HUES48 (cell line): ENCODE measurements at regions not wholly inside any gene's neighbourhood (a gene's known extent, or its start where the extent isn't known, plus 50 kb on each side); places are given as distances from the start of the nearest gene placed in this dataset.

Experiments used
- H3K27ac ChIP-seq: one replicate; pipeline ENCODE4 v1.7.0; 2013; ENCODE audit warnings: low read depth, low read length, inconsistent platforms
- H3K27me3 ChIP-seq: 2 replicates; pipeline ENCODE4 v1.6.1; 2013; ENCODE audit warnings: mild to moderate bottlenecking, low read length; ENCODE audit not compliant: control insufficient read depth, insufficient read depth
- H3K36me3 ChIP-seq: 2 replicates; pipeline ENCODE4 v1.6.1; 2013; ENCODE audit warnings: low read length; ENCODE audit not compliant: control insufficient read depth, insufficient read depth
- H3K4me1 ChIP-seq: 2 replicates; pipeline ENCODE4 v1.6.1; 2013; ENCODE audit warnings: mild to moderate bottlenecking, low read length; ENCODE audit not compliant: control insufficient read depth, insufficient read depth
- H3K4me3 ChIP-seq: 2 replicates; pipeline ENCODE4 v1.5.1; 2013; ENCODE audit warnings: mild to moderate bottlenecking, low read depth, low read length
- H3K9ac ChIP-seq: 2 replicates; pipeline ENCODE4 v1.6.1; 2013; ENCODE audit warnings: mild to moderate bottlenecking, low read depth, low read length, moderate library complexity
- H3K9me3 ChIP-seq: 2 replicates; pipeline ENCODE4 v1.6.1; 2013; ENCODE audit warnings: low read length; ENCODE audit not compliant: control insufficient read depth, insufficient read depth

DNA sequence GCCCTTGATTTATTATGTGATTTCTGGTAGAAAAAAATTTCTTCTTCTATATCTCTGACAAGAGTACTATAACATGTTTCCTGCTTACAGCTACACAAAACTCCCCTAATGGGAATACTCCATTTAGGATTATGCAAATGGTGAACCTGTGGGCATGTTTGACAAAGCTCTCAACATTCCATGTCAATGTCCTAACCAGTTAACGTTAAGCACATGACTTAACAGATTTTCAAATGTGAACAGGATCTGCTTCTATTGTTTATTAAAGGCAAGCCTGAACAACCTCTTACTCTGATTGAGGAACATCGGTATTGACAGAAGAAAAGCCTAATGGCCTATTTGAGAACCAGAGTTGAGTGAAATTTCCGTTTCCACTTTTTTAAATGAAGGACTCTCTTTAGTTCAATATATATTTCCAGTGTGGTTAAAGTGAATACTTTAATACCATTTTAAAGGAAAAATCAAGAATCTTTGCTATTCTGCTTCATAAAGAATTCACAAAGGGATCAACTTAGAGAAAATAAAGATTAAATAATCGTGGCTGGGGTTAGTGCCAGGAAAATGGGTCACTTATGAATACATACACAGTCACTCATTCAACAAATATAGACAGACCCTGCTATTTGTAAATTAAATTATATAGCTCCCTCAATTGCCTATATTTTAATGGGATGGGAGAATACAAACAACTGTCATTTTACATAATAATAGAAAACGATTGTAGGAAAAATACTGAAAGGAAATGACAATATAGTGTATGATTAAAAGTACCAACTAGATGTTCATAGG is 300.3 kb upstream of the CBLB start:
- Histone ChIP-seq H3K36me3 (no peaks in the 10 kb centered on the region), H3K9ac (no peak overlapping the region), H3K9me3 (no peaks in the 10 kb centered on the region), H3K27me3 (no peaks in the 10 kb centered on the region), H3K4me3 (no peak overlapping the region), H3K4me1 (peaks cover 13% of the 10 kb centered on the region; the same call in 1 of the 2 replicates), H3K27ac (peak overlapping the region; percentile 11)

DNA sequence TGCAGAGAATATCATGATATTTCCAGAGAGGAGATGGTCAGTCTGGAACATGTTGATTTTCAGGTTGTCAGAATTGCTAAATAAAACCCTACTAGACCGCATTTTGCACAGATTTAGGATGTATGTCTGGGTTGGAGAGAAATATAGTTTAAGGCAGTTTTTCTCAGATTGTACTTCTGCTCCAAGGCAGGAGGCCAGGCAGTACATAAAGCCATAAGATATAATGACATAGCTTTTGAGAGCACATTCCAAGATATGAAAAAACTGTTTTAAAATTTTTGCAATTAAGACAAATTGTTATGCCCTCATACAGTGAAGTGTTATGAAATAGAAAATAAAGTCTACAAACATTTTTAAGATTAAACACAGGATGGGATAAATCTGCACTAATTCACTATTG is 301.8 kb upstream of the CBLB start:
- no peaks in the 10 kb centered on the region for H3K36me3 ChIP-seq
- H3K27me3 ChIP-seq = no peaks in the 10 kb centered on the region
- no peak overlapping the region for H3K27ac ChIP-seq
- no peak overlapping the region for H3K9ac ChIP-seq
- H3K4me3 ChIP-seq = no peak overlapping the region
- H3K4me1 ChIP-seq = peaks cover 18% of the 10 kb centered on the region
- H3K9me3 ChIP-seq = no peaks in the 10 kb centered on the region

DNA sequence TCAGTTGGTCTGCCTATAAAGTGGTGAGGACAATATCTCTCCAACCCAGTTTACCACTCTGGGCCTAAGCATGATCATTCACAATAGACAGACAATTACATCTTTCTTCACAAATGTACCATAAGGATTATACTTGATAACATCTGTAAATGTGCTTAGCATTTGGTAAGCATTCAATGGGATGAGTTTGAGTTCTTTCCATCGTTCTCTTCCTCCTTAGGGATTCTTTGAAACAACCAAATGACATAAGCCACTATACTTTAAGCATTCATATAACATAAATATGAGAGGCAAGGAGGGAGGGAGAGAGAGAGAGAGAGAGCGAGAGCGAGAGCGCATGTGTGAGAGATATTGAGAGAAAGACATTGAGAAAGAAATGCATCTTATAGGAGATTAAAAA is 303.3 kb upstream of the CBLB start:
- Histone ChIP-seq H3K4me3 (no peak overlapping the region), H3K27me3 (no peaks in the 10 kb centered on the region), H3K9me3 (no peaks in the 10 kb centered on the region), H3K4me1 (peaks cover 18% of the 10 kb centered on the region), H3K36me3 (no peaks in the 10 kb centered on the region), H3K27ac (no peak overlapping the region), H3K9ac (no peak overlapping the region)

DNA sequence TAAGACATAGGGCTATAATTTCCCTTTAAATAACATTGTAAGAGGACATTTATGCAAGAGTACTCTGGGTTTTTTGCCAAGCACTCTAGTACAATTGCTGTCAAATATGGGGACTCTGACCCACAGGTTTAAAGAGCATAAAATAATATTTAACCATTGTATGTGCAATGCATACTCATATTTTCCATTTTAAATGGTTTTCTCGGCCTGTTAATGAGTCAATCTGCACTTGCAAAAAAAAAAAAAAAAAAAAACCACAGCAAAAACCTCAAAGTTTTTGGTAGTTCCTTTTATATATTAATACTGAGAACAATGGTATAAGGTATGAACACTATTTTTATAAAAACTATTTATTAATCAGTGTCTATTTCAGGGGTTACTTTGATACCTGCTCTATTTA is 304.0 kb upstream of the CBLB start:
- H3K27me3 ChIP-seq = no peaks in the 10 kb centered on the region
- no peak overlapping the region for H3K9ac ChIP-seq
- no peak overlapping the region for H3K4me3 ChIP-seq
- no peaks in the 10 kb centered on the region for H3K36me3 ChIP-seq
- peaks cover 18% of the 10 kb centered on the region for H3K4me1 ChIP-seq
- no peak overlapping the region for H3K27ac ChIP-seq
- H3K9me3 ChIP-seq = no peaks in the 10 kb centered on the region

DNA sequence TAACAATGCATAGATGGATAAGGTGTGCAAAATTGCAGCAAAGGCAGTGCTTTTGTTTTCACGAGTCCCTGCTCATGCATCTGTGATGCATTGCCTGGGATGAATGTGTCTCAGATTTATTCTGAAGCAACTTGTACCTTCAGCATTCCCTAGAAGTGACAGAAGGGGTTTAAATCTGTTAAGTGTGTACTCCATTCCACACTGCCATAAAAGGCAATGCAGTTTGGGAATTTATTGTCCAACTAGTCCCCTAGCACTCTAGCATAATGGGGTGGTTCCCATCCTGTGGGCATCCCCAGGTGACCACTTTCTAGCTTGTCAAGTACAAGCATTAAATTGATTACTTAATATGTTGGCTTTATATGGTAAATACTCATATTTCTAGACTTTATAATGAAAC is 306.5 kb upstream of the CBLB start:
- Histone ChIP-seq H3K27ac (no peak overlapping the region), H3K27me3 (no peaks in the 10 kb centered on the region)

DNA sequence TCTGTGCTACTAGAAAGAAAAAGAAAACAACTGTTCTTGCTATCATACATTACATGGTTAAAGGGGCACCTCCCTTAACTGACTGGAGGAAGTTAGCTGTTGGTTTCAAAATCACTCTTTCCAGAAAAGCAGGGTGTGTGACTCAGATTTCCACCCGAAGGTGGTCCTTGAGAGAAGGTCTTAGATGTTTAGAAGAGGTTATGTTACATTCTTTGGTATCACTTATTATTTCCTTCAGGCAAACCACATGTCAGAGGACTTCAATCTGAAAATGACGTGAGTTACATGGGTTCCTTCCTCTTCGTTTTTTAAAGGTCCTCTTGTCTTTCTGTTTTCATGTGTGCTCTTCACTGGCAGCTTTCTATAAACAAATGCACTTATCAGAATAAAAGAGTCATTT is 307.9 kb upstream of the CBLB start:
- Histone ChIP-seq H3K9ac (no peak overlapping the region), H3K27ac (no peak overlapping the region), H3K9me3 (no peaks in the 10 kb centered on the region), H3K4me1 (peaks cover 9% of the 10 kb centered on the region), H3K36me3 (no peaks in the 10 kb centered on the region), H3K4me3 (no peak overlapping the region), H3K27me3 (no peaks in the 10 kb centered on the region)

More for the DNA sequence above, 306.5 kb upstream of the CBLB start:
- H3K36me3 ChIP-seq = no peaks in the 10 kb centered on the region
- no peak overlapping the region for H3K9ac ChIP-seq
- peaks cover 9% of the 10 kb centered on the region for H3K4me1 ChIP-seq
- H3K4me3 ChIP-seq = no peak overlapping the region
- H3K9me3 ChIP-seq = no peaks in the 10 kb centered on the region

DNA sequence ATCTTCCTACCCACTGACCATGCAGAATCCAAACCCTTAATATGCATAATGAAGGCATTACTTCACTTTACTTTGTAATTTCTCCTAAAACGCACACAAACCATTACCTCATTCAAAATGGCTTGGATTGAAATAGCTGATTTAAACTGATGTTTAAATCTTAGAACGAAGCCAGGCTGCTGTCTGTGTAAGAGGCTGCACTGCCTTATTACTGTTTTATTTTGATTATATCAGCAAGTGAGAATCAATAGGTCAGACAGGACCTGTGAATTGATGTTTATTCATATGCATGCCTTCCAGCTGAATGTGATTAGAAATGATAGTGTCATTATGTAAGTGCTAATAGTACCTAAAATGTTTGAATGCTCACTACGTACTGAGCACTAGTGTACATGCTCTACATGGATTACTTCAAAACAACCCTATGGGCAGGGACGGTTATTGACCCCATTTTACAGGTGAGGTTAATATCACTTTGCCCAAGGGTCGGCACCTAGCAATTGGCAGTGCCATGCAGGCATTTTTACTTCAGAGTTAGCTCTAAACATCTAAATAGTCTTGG is 314.2 kb upstream of the CBLB start:
- Histone ChIP-seq H3K27me3 (no peaks in the 10 kb centered on the region), H3K4me3 (no peak overlapping the region), H3K27ac (no peak overlapping the region), H3K36me3 (no peaks in the 10 kb centered on the region), H3K4me1 (no peaks in the 10 kb centered on the region), H3K9me3 (no peaks in the 10 kb centered on the region), H3K9ac (no peak overlapping the region)

DNA sequence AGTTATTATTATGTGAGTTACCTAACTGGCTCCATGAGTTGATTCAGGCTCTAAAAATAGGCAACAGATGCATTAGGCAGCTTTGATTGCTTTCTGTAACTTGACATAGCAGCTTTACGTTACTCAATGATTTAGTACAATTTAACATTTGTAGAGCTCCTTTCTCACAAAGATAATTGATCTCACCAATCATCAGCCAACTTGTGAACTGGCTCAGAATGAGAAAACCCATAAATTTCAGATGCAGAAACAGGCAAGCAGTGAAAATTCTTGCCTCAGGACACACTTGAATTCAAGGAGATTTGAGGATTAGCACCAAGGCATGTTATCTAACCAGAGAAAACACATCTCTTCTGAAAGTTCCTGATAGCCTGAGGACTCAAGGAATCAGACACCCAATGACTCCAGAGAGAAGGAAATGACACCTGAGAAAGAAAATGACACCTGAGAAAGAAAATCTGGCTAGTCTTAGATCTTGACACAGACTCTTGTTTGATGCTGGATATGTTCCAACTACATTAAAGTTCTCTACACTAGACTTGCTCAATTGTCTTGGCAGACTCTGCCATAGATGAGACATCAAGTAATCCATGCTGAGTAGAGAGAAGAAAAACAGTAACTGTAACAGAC is 315.1 kb upstream of the CBLB start:
- H3K4me3 ChIP-seq = no peak overlapping the region
- H3K36me3 ChIP-seq = no peaks in the 10 kb centered on the region
- no peaks in the 10 kb centered on the region for H3K9me3 ChIP-seq
- H3K9ac ChIP-seq = no peak overlapping the region
- no peaks in the 10 kb centered on the region for H3K4me1 ChIP-seq
- H3K27me3 ChIP-seq = no peaks in the 10 kb centered on the region
- H3K27ac ChIP-seq = no peak overlapping the region

DNA sequence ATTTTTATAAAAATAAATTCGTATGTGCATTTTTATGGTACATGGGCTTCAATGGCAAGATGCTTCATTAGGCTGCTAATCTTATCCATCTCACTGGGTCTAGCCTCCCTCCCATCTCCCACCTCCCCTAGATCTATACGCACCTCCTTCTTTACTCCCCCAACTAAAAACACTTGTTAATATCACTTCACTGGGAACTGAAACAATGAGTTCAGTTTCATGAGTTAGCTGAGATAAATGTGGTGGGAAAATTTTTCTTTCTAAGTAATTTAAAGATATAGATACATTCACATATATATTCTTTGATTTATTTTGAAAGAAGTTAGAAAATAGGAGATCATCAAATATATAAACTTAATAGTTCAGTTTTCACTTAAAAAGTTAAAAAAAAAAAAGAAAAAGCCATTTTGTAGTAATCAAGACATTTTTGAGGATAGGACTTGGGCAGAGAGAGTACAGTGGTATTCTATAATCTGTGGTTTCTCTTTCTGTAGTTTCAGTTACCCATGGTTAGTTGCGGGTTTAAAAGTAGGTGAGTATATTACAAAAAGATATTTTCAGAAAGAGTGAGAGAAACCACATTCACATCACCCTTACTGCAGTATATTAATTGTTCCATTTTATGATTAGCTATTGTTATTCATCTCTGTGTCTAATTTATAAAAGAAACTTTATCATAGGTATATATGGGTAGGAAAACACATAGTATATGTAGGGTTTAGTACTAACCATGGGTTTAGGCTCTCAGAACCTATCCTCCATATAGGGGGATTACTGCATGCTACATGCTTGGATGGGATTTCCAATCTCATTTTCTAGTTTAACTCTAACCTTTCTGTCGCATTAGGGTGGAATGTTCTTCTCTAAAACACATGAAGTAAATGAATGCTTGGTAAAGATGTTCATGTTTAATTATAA is 316.0 kb upstream of the CBLB start:
- H3K9me3 ChIP-seq = no peaks in the 10 kb centered on the region
- H3K4me3 ChIP-seq = no peak overlapping the region
- no peaks in the 10 kb centered on the region for H3K36me3 ChIP-seq
- H3K27me3 ChIP-seq = no peaks in the 10 kb centered on the region
- H3K27ac ChIP-seq = no peak overlapping the region
- H3K9ac ChIP-seq = no peak overlapping the region
- no peaks in the 10 kb centered on the region for H3K4me1 ChIP-seq

DNA sequence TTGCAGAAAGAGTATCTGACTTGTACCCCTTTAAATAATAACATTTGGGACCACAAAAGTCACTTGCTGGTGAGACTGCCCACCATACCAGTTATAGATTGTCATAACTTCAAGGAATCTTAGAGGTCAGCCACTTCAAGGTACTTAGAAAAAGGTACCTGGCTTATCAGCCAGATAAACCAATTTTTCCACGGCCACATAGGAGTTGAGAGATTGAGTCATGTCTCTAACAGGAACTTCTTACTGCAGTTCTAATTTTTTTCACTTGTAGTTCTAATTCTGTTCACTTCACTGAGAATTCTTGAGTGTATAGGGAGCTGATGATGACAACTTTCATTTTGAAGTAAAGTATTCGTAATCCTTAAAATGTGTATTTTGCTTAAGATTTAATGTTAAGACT is 317.1 kb upstream of the CBLB start:
- Histone ChIP-seq H3K27ac (no peak overlapping the region), H3K9me3 (no peaks in the 10 kb centered on the region), H3K9ac (no peak overlapping the region), H3K36me3 (no peaks in the 10 kb centered on the region), H3K4me1 (0 out of 2 replicates have a peak, but pooled peaks cover 2% of the 10 kb centered on the region), H3K27me3 (no peaks in the 10 kb centered on the region), H3K4me3 (no peak overlapping the region)
